Dendritic cell treated with granulocyte-macrophage colony-stimulating factor and Interleukin-4, amounts not matched to agents 40 ng/mL and 50 ng/mL, for 4 days (primary cell): ENCODE measurements at regions not wholly inside any gene's neighbourhood (a gene's known extent, or its start where the extent isn't known, plus 50 kb on each side); places are given as distances from the start of the nearest gene placed in this dataset.
"Not testable (repeated sequence)": the region's sequence is repeated elsewhere in the genome, so short reads cannot be mapped to it uniquely, and the experiment has no call there.

Experiments used
- H3K27ac Mint-ChIP-seq: one replicate; pipeline ENCODE4 v1.8.0; 2022; ENCODE audit warnings: mild to moderate bottlenecking, mixed read lengths
- H3K27me3 Mint-ChIP-seq: one replicate; pipeline ENCODE4 v1.8.0; 2022; ENCODE audit warnings: mild to moderate bottlenecking, mixed read lengths
- H3K36me3 Mint-ChIP-seq: one replicate; pipeline ENCODE4 v1.8.0; 2022; ENCODE audit warnings: low read depth, mixed read lengths
- H3K4me1 Mint-ChIP-seq: one replicate; pipeline ENCODE4 v1.8.0; 2022; ENCODE audit warnings: low read depth, mixed read lengths
- H3K4me3 Mint-ChIP-seq: one replicate; pipeline ENCODE4 v1.8.0; 2022; ENCODE audit warnings: mild to moderate bottlenecking, moderate library complexity, mixed read lengths
- H3K9me3 Mint-ChIP-seq: one replicate; pipeline ENCODE4 v1.8.0; 2022; ENCODE audit warnings: mixed read lengths
- intact Hi-C: fragments of 100-400 bp; cut with micrococcal nuclease; formaldehyde crosslinking; loops from one replicate; pipeline ENCODE4 v1.15.0; 2022

- Mint-ChIP-seq H3K27ac (no peak overlapping the region), H3K4me1 (no peaks in the 10 kb centered on the region), H3K27me3 (no peaks in the 10 kb centered on the region), H3K36me3 (no peaks in the 10 kb centered on the region), H3K4me3 (no peak overlapping the region), H3K9me3 (peaks cover 33% of the 10 kb centered on the region)
- intact Hi-C loops, result no loop called here
Measured at GRCh38 chr4:175087145-175087544, 169.0 kb downstream of the ADAM29 start.

- intact Hi-C loops, result no loop called here
- peaks cover 55% of the 10 kb centered on the region for H3K9me3 Mint-ChIP-seq
- no peak overlapping the region for H3K4me3 Mint-ChIP-seq
- H3K27ac Mint-ChIP-seq, result no peak overlapping the region
- no peaks in the 10 kb centered on the region for H3K27me3 Mint-ChIP-seq
- no peaks in the 10 kb centered on the region for H3K4me1 Mint-ChIP-seq
- H3K36me3 Mint-ChIP-seq, result no peaks in the 10 kb centered on the region
Measured at GRCh38 chr4:175090116-175090515, 172.0 kb downstream of the ADAM29 start.

DNA sequence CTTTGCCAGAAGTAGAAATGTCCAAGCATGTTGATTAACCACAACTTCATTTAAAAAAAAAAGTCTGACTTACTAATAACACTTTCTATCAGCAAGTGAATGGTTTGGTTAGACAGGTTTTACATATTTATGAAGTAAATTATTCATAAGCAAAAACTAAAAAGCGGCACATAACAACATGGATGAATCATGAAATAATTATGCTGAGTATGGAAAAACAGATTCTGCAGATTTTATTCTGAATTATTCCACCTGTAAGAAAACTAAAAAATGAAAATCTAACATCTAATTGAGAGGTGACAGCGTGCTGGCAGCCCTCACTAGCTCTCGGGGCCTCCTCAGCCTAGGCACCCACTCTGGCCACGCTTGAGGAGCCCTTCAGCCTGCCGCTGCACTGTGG is 173.5 kb downstream of the ADAM29 start:
- Mint-ChIP-seq H3K27me3 (no peaks in the 10 kb centered on the region), H3K27ac (no peak overlapping the region), H3K36me3 (no peaks in the 10 kb centered on the region), H3K4me1 (no peaks in the 10 kb centered on the region), H3K9me3 (peaks cover 66% of the 10 kb centered on the region), H3K4me3 (no peak overlapping the region)
- intact Hi-C loops, result no loop called here

DNA sequence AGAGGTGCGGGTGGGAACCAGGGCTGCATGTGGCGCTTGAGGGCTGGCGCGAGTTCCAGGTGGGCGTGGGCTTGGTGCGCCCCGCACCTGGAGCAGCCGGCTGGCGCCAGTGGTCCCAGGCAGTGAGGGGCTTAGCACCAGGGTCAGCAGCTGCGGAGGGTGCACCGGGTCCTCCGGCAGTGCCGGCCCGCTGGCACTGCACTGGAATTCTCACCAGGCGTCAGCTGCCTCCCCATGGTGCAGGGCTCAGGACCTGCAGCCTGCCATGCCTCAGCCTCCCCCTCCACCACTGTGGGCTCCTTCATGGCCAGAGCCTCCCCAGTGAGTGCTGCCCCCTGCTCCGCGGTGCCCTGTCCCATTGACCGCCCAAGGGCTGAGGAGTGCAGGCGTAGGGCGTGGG is 174.0 kb downstream of the ADAM29 start:
- Mint-ChIP-seq H3K27ac (no peak overlapping the region), H3K36me3 (no peaks in the 10 kb centered on the region), H3K4me3 (no peak overlapping the region), H3K9me3 (peaks cover 65% of the 10 kb centered on the region), H3K4me1 (no peaks in the 10 kb centered on the region), H3K27me3 (no peaks in the 10 kb centered on the region)
- intact Hi-C loops, result no loop called here

- H3K4me1 Mint-ChIP-seq, intact Hi-C loops, H3K4me3 Mint-ChIP-seq, H3K36me3 Mint-ChIP-seq, H3K27me3 Mint-ChIP-seq, H3K27ac Mint-ChIP-seq: not testable (repeated sequence)
- peaks cover 61% of the 10 kb centered on the region for H3K9me3 Mint-ChIP-seq
Measured at GRCh38 chr4:175093055-175093454, 174.9 kb downstream of the ADAM29 start.

DNA sequence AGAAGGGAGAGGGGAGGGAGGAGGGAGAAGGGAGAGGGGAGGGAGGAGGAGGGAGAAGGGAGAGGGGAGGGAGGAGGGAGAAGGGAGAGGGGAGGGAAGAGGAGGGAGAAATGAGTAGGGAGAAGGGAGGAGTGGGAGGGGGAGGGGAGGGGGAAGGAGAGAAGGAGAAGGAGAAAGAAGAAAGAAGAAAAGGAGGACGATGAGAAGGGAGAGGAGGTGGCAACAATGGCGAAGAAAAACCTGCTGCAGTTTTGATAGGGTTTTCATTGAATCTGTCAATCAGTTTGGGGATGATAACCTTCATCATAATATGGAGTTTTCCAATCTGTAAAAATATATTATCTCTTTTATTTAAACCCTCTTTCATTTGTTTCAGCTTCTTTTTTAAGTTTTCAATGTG is 185.2 kb downstream of the ADAM29 start:
- Mint-ChIP-seq H3K27me3 (no peaks in the 10 kb centered on the region), H3K4me3 (no peak overlapping the region), H3K36me3 (no peaks in the 10 kb centered on the region), H3K4me1 (no peaks in the 10 kb centered on the region), H3K9me3 (peaks cover 15% of the 10 kb centered on the region), H3K27ac (no peak overlapping the region)
- intact Hi-C loops, result no loop called here

DNA sequence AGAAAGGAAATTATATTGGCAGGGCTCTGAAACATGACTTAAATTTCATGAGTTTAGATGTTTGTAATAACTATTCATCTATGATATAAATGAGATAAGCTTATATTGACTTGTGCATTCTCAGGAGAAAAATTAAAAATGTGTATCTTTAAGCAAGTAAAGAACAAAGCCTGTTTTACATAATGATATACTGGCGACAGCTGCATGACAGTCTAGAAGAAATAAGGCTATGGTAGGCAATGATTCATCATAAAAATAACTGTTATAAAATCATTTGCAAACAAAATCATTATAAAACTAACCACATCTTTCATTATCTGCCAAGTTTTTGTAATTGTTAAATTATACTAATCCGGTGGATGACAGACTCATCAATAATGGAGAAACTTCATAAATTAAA is 188.1 kb downstream of the ADAM29 start:
- Mint-ChIP-seq H3K4me3 (no peak overlapping the region), H3K36me3 (no peaks in the 10 kb centered on the region), H3K9me3 (peaks cover 43% of the 10 kb centered on the region), H3K27me3 (no peaks in the 10 kb centered on the region), H3K27ac (no peak overlapping the region), H3K4me1 (no peaks in the 10 kb centered on the region)
- intact Hi-C loops, result no loop called here

GRCh38 chr4:175109933-175110332 is 191.8 kb downstream of the ADAM29 start:
- no peak overlapping the region for H3K4me3 Mint-ChIP-seq
- H3K9me3 Mint-ChIP-seq, result peaks cover 78% of the 10 kb centered on the region
- intact Hi-C loops, result no loop called here

DNA sequence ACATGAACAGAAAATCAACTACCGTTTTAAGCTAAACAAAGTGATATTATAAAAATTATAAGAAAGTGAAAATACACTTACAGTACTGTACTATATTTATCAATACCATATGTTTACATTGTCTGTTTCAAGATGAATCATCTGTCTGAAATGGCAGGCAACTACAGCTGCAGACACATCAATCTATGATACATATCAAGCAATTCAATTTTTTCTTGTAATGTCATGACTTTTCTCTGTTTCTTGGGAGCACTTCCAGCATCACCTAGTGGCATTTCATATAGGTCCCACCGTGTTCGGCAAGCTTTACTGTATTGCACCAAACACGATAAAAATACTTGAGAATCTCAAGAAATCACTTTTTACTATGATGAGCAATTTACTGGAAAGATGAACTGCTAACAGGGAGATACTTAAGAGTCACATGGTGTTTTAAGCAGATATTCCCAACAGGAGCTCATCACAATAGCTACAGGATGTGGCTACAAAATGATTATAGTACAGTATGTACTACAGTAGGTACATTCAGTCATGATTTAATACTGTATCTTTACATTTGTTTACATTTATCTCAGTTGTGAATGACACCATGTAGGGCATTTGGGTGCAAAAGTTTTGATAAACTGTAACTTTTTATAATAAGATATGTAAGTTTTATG is 207.4 kb downstream of the ADAM29 start:
- H3K4me1 Mint-ChIP-seq, result no peaks in the 10 kb centered on the region
- H3K9me3 Mint-ChIP-seq, result peaks cover 30% of the 10 kb centered on the region
- no peaks in the 10 kb centered on the region for H3K27me3 Mint-ChIP-seq
- no peak overlapping the region for H3K27ac Mint-ChIP-seq
- H3K36me3 Mint-ChIP-seq, result no peaks in the 10 kb centered on the region
- intact Hi-C loops, result no loop called here
- H3K4me3 Mint-ChIP-seq, result no peak overlapping the region

More at GRCh38 chr4:175109933-175110332, 191.8 kb downstream of the ADAM29 start:
- no peaks in the 10 kb centered on the region for H3K4me1 Mint-ChIP-seq
- no peak overlapping the region for H3K27ac Mint-ChIP-seq
- no peaks in the 10 kb centered on the region for H3K27me3 Mint-ChIP-seq
- H3K36me3 Mint-ChIP-seq, result no peaks in the 10 kb centered on the region

GRCh38 chr4:175127314-175127713 is 209.2 kb downstream of the ADAM29 start:
- H3K36me3 Mint-ChIP-seq, result no peaks in the 10 kb centered on the region
- intact Hi-C loops, result no loop called here
- H3K4me3 Mint-ChIP-seq, result no peak overlapping the region
- peaks cover 17% of the 10 kb centered on the region for H3K9me3 Mint-ChIP-seq
- H3K4me1 Mint-ChIP-seq, result no peaks in the 10 kb centered on the region
- no peak overlapping the region for H3K27ac Mint-ChIP-seq
- H3K27me3 Mint-ChIP-seq, result no peaks in the 10 kb centered on the region

- H3K9me3 Mint-ChIP-seq, result peaks cover 16% of the 10 kb centered on the region
- H3K4me3 Mint-ChIP-seq, result no peak overlapping the region
- H3K27me3 Mint-ChIP-seq, result no peaks in the 10 kb centered on the region
- no peak overlapping the region for H3K27ac Mint-ChIP-seq
- H3K36me3 Mint-ChIP-seq, result no peaks in the 10 kb centered on the region
- H3K4me1 Mint-ChIP-seq, result no peaks in the 10 kb centered on the region
- intact Hi-C loops, result no loop called here
Measured at GRCh38 chr4:175129797-175130196, 211.6 kb downstream of the ADAM29 start.

DNA sequence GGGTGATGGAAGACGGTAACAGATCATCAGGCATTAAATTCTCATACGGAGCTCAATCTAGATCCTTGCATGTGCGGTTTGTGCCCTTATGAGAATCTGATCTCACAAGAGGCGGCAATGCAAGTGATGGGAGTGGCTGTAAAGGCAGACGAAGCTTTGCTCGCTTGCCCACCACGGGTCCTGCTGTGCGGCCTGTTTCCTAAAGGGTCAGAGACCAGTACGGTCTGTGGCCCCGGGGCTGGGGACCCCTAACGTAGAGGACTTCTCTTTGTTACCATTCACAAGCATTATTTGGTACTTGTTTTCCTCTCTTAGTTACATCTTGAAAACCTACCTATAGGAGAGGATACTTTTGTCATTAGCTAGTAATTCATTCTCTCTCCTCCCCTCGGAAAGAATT is 221.0 kb downstream of the ADAM29 start:
- no peaks in the 10 kb centered on the region for H3K27me3 Mint-ChIP-seq
- no peaks in the 10 kb centered on the region for H3K36me3 Mint-ChIP-seq
- no peaks in the 10 kb centered on the region for H3K4me1 Mint-ChIP-seq
- H3K9me3 Mint-ChIP-seq, result peaks cover 8% of the 10 kb centered on the region
- no peak overlapping the region for H3K27ac Mint-ChIP-seq
- H3K4me3 Mint-ChIP-seq, result no peak overlapping the region
- intact Hi-C loops, result no loop called here

- Mint-ChIP-seq H3K27me3 (no peaks in the 10 kb centered on the region), H3K4me3 (no peak overlapping the region), H3K9me3 (peaks cover 19% of the 10 kb centered on the region), H3K4me1 (no peaks in the 10 kb centered on the region), H3K36me3 (no peaks in the 10 kb centered on the region), H3K27ac (no peak overlapping the region)
- intact Hi-C loops, result no loop called here
Measured at GRCh38 chr4:175143116-175143515, 225.0 kb downstream of the ADAM29 start.

DNA sequence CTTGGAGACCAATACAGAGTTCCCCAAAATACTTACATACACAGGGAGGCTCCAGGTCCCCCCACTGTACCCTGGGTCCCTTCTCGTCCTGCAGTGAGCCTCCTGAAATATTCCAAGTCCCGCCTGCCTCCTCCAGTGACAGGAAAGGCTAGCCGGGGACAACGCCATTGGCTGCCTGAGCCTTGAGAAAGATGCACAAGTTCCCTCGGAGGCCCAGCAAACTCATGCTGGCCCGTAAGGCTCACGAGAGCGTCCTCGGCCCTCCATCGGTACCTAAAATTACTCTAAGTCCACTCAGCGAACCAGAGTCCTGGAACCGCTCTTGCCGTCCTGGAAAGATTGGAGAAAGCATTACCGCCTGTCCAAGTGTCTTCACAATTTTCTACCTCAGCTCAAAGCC is 228.6 kb downstream of the ADAM29 start:
- intact Hi-C loops, result no loop called here
- Mint-ChIP-seq H3K27ac (no peak overlapping the region), H3K4me1 (no peaks in the 10 kb centered on the region), H3K27me3 (no peaks in the 10 kb centered on the region), H3K9me3 (peaks cover 41% of the 10 kb centered on the region), H3K36me3 (no peaks in the 10 kb centered on the region), H3K4me3 (no peak overlapping the region)

GRCh38 chr4:175147233-175147632 is 229.1 kb downstream of the ADAM29 start:
- H3K27me3 Mint-ChIP-seq, result no peaks in the 10 kb centered on the region
- no peak overlapping the region for H3K27ac Mint-ChIP-seq
- no peaks in the 10 kb centered on the region for H3K36me3 Mint-ChIP-seq
- H3K9me3 Mint-ChIP-seq, result peaks cover 41% of the 10 kb centered on the region
- intact Hi-C loops, result no loop called here
- H3K4me3 Mint-ChIP-seq, result no peak overlapping the region
- H3K4me1 Mint-ChIP-seq, result no peaks in the 10 kb centered on the region
